A673 (cell line): ENCODE measurements at regions not wholly inside any gene's neighbourhood (a gene's known extent, or its start where the extent isn't known, plus 50 kb on each side); places are given as distances from the start of the nearest gene placed in this dataset.

ENCODE experiments used
- BruUV-seq: library from RNA; stranded (reverse); fragments of 400-500 nt; replicated peaks from 2 replicates; lab custom pipeline; 2021; lab: Mats Ljungman, UMichigan
- CTCF ChIA-PET: fragments of 300-600 bp; sonication (Branson Sonifier 250); formaldehyde crosslinking; loops from one replicate; lab custom pipeline; 2022; ENCODE audit warnings: antibody characterized with exemption; lab: Charles Lee
- POLR2A ChIA-PET: fragments of 300-600 bp; sonication (Branson Sonifier 250); formaldehyde crosslinking; loops from one replicate; lab custom pipeline; 2022; ENCODE audit warnings: antibody characterized with exemption; ENCODE audit not compliant: low non-redundant PET; lab: Charles Lee
- DNase-seq: peaks from one replicate; pipeline ENCODE4 v3.0.0-alpha.2; 2015; ENCODE audit warnings: low spot score
- H3K27ac ChIP-seq: fragments of 200-600 bp; sonication (generic); 2 replicates; pipeline ENCODE4 v1.5.1; 2016; ENCODE audit warnings: mixed run types, low read depth, mild to moderate bottlenecking, mixed read lengths, antibody characterized with exemption, low read length; ENCODE audit not compliant: poor library complexity, severe bottlenecking
- H3K27me3 ChIP-seq: fragments of 200-600 bp; sonication (generic); replicated peaks from 2 replicates; pipeline ENCODE4 v1.6.1; 2017; ENCODE audit warnings: mixed run types, low read depth, mild to moderate bottlenecking, mixed read lengths, antibody characterized with exemption, low read length; ENCODE audit not compliant: insufficient read depth, poor library complexity
- H3K36me3 ChIP-seq: fragments of 200-600 bp; sonication (generic); 2 replicates; pipeline ENCODE4 v1.6.1; 2016; ENCODE audit warnings: mixed run types, mild to moderate bottlenecking, mixed read lengths, antibody characterized with exemption, low read length; ENCODE audit not compliant: insufficient read depth, poor library complexity, severe bottlenecking
- H3K4me1 ChIP-seq: fragments of 200-600 bp; sonication (generic); 2 replicates; pipeline ENCODE4 v1.6.1; 2017; ENCODE audit warnings: mixed run types, mild to moderate bottlenecking, mixed read lengths, antibody characterized with exemption, low read length; ENCODE audit not compliant: insufficient read depth, poor library complexity, severe bottlenecking
- H3K4me3 ChIP-seq: fragments of 200-600 bp; sonication (generic); 2 replicates; pipeline ENCODE4 v1.5.1; 2016; ENCODE audit warnings: low read depth, mixed run types, mild to moderate bottlenecking, mixed read lengths, low read length; ENCODE audit not compliant: poor library complexity, severe bottlenecking
- H3K9me3 ChIP-seq: fragments of 200-600 bp; sonication (generic); 2 replicates; pipeline ENCODE4 v1.6.1; 2016; ENCODE audit warnings: mixed run types, low read depth, mild to moderate bottlenecking, mixed read lengths, antibody characterized with exemption, low read length; ENCODE audit not compliant: poor library complexity, severe bottlenecking
- CTCF ChIP-seq: fragments of 300-800, 200-600 bp; sonication (generic); conservative IDR thresholded peaks from 2 replicates; pipeline ENCODE4 v1.5.1; 2017; ENCODE audit warnings: low read depth, mild to moderate bottlenecking, antibody characterized with exemption, low read length, moderate library complexity, mixed read lengths
- EZH2 ChIP-seq: fragments of 200-600 bp; sonication (generic); IDR thresholded peaks from 2 replicates; pipeline ENCODE4 v1.6.1; 2017; ENCODE audit warnings: borderline replicate concordance, low read depth, mild to moderate bottlenecking, mixed read lengths, antibody characterized with exemption, low read length; ENCODE audit not compliant: poor library complexity, severe bottlenecking
- intact Hi-C: fragments of 100-400 bp; cut with micrococcal nuclease; formaldehyde crosslinking; loops from one replicate; pipeline ENCODE4 v1.10.0; 2022; ENCODE audit not compliant: unreplicated experiment

- Histone ChIP-seq H3K4me3 (no peak overlapping the region), H3K4me1 (no peaks in the 10 kb centered on the region), H3K9me3 (no peaks in the 10 kb centered on the region), H3K36me3 (no peaks in the 10 kb centered on the region), H3K27me3 (no peaks in the 10 kb centered on the region), H3K27ac (no peak overlapping the region)
- BruUV-seq = no TSS peak
- intact Hi-C loops = no loop called here
- TF ChIP-seq EZH2 (no peak), CTCF (no peak)
- CTCF ChIA-PET = no interaction called here
- POLR2A ChIA-PET = no interaction called here
- DNase-seq = no peak
Measured at GRCh38 chr16:85443116-85443515, 170.0 kb upstream of the GSE1 start.

- intact Hi-C loops = no loop called here
- ChIA-PET POLR2A (no interaction called here), CTCF (no interaction called here)
- Histone ChIP-seq H3K4me1 (peaks cover 4% of the 10 kb centered on the region), H3K27ac (no peak overlapping the region), H3K27me3 (no peaks in the 10 kb centered on the region), H3K9me3 (no peaks in the 10 kb centered on the region), H3K4me3 (no peak overlapping the region), H3K36me3 (no peaks in the 10 kb centered on the region)
- no TSS peak for BruUV-seq
- TF ChIP-seq CTCF (no peak), EZH2 (no peak)
- DNase-seq = no peak
Measured at GRCh38 chr16:85443531-85443930, 169.6 kb upstream of the GSE1 start.

- Histone ChIP-seq H3K27ac (no peak overlapping the region), H3K27me3 (no peaks in the 10 kb centered on the region), H3K4me3 (no peak overlapping the region), H3K9me3 (no peaks in the 10 kb centered on the region), H3K36me3 (no peaks in the 10 kb centered on the region), H3K4me1 (peaks cover 6% of the 10 kb centered on the region)
- BruUV-seq = no TSS peak
- ChIA-PET CTCF (no interaction called here), POLR2A (no interaction called here)
- no peak for DNase-seq
- TF ChIP-seq EZH2 = no peak
- TF ChIP-seq CTCF = no peak
- intact Hi-C loops = no loop called here
Measured at GRCh38 chr16:85445064-85445778, 167.9 kb upstream of the GSE1 start.
